ENCODE measurements at regions not wholly inside any gene's neighbourhood (a gene's known extent, or its start where the extent isn't known, plus 50 kb on each side); places are given as distances from the start of the nearest gene placed in this dataset.

- TF ChIP-seq, protein P1, sequence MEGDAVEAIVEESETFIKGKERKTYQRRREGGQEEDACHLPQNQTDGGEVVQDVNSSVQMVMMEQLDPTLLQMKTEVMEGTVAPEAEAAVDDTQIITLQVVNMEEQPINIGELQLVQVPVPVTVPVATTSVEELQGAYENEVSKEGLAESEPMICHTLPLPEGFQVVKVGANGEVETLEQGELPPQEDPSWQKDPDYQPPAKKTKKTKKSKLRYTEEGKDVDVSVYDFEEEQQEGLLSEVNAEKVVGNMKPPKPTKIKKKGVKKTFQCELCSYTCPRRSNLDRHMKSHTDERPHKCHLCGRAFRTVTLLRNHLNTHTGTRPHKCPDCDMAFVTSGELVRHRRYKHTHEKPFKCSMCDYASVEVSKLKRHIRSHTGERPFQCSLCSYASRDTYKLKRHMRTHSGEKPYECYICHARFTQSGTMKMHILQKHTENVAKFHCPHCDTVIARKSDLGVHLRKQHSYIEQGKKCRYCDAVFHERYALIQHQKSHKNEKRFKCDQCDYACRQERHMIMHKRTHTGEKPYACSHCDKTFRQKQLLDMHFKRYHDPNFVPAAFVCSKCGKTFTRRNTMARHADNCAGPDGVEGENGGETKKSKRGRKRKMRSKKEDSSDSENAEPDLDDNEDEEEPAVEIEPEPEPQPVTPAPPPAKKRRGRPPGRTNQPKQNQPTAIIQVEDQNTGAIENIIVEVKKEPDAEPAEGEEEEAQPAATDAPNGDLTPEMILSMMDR (IDR thresholded peaks at IDR 0.05) = no peak
- TF ChIP-seq POLR2A (IDR thresholded peaks at IDR 0.05) = no peak
Observed at GRCh38 chr17:69764146-69764545, 310.9 kb upstream of the KCNJ16 start.

All from adrenal gland (tissue), 5 donors.